Tibial nerve (tissue), 4 donors: ENCODE measurements at regions not wholly inside any gene's neighbourhood (a gene's known extent, or its start where the extent isn't known, plus 50 kb on each side); places are given as distances from the start of the nearest gene placed in this dataset.
A peak's percentile ranks its signal among the peaks of the same experiment; 100 is the strongest.

ENCODE experiments used
- DNase-seq, 2 donors: peaks; one replicate each; pipeline ENCODE4 v3.0.0-alpha.2; 2019; ENCODE audit warnings: low spot score in 2 of 2
- H3K27ac ChIP-seq, 4 donors: fragments of 200-600 bp; sonication (generic) in 3 of 4; one replicate each; pipeline ENCODE4 v1.5.1; 2017 to 2019; ENCODE audit warnings: mild to moderate bottlenecking in 1 of 4
- H3K27me3 ChIP-seq, 2 donors: fragments of 200-600 bp; sonication (generic) in 1 of 2; one replicate each; pipeline versions ENCODE4 v1.5.1 to v1.6.0; 2017 to 2019
- H3K36me3 ChIP-seq, 3 donors: fragments of 200-600 bp; sonication (generic); one replicate each; pipeline ENCODE4 v1.5.1; 2018 to 2019
- H3K4me1 ChIP-seq, 4 donors: fragments of 200-600 bp; sonication (generic) in 3 of 4; one replicate each; pipeline ENCODE4 v1.5.1; 2017 to 2019
- H3K4me3 ChIP-seq, 4 donors: fragments of 200-600 bp; sonication (generic) in 3 of 4; one replicate each; pipeline ENCODE4 v1.5.1; 2017 to 2019; ENCODE audit warnings: mild to moderate bottlenecking in 1 of 4, moderate library complexity in 1 of 4
- H3K9me3 ChIP-seq, 4 donors: fragments of 200-600 bp; sonication (generic) in 3 of 4; one replicate each; pipeline ENCODE4 v1.5.1; 2017 to 2019
- EP300 ChIP-seq, 2 donors: sonication (generic); formaldehyde crosslinking; IDR thresholded peaks; one replicate each; pipeline ENCODE4 v1.6.1; 2017; ENCODE audit warnings: antibody characterized with exemption in 2 of 2, mild to moderate bottlenecking in 1 of 2
- POLR2A ChIP-seq, 2 donors: fragments of 450-650 bp; IDR thresholded peaks; one replicate each; pipeline ENCODE4 v1.6.1; 2017; ENCODE audit warnings: antibody characterized with exemption in 2 of 2, mild to moderate bottlenecking in 2 of 2, moderate library complexity in 2 of 2
- WGBS, 2 donors: methylation state at CpG; one replicate each; pipeline ENCODE4 v1.1.5; 2018; 5-methylcytosine and 5-hydroxymethylcytosine counted together
- TF ChIP-seq, protein P1 (sequence below), 5 experiments: fragments of 200-600 bp in 3 of 5; fragments of 450-650 bp in 2 of 5; sonication (generic) in 3 of 5; IDR thresholded peaks; one replicate each; pipeline ENCODE4 v1.5.1; 2016 to 2019; ENCODE audit warnings: antibody characterized with exemption in 5 of 5, mild to moderate bottlenecking in 3 of 5, moderate library complexity in 2 of 5

DNA sequence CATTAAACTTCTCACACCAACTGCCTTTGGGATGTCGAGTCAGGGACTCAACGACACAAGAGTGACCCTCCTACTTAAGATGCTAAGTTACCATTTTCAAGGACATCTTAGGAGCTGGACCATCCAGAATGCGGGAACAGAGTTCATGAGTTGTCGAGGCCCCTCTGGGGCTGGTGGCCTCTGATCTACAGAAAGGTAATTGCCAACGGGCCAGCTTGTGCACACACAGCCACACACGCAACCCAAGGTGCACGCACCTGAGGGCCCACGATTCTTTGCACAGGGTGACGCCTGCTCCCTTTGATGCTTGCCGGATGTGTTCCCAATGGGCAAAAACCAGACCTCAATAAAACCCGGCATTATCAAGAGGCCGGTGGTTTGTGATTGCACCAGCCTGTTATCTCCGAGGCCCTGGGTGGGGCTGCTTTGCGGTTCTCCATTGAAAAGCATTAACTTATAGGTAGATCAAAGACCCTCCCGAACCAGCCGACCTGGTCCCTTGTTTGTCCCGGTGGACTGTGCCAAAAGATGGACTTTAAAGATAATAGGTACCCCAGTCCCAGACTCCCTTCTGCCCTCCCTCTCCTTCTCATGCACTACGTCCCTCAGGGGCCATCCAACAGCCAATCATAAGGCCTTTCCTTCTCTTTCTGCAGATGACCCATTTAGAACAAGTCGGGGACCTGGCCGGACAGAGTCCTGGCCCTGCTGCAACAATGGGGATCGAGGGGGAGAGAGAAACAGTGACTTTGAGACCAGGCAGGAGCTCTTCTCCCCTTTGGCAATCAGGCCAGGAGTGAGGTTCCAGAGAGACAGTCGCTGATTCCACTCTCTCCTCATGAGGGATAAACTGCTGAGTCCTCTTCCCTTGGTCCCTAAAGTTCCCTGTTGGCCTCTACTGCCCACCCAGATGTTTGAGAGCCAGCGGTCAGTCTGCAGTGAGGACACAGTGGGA, 292.5 kb downstream of the SOX9 start:
- no peak overlapping the region for H3K4me3 ChIP-seq
- peaks cover 0 to 42% (median 2%) of the 10 kb centered on the region in 4 donors for H3K4me1 ChIP-seq
- H3K27me3 ChIP-seq: no peaks in the 10 kb centered on the region
- peaks cover 0 to 8% (median 0%) of the 10 kb centered on the region in 3 donors for H3K36me3 ChIP-seq
- H3K9me3 ChIP-seq: peaks cover 0 to 22% (median 7%) of the 10 kb centered on the region in 4 donors
- DNase-seq: no peak
- WGBS, 2 donors: 85% methylated on average over 21 to 22 of the region's 23 CpGs
- TF ChIP-seq POLR2A (IDR thresholded peaks at IDR 0.05) (no peak), EP300 (IDR thresholded peaks at IDR 0.05) (no peak)
- TF ChIP-seq, protein P1, sequence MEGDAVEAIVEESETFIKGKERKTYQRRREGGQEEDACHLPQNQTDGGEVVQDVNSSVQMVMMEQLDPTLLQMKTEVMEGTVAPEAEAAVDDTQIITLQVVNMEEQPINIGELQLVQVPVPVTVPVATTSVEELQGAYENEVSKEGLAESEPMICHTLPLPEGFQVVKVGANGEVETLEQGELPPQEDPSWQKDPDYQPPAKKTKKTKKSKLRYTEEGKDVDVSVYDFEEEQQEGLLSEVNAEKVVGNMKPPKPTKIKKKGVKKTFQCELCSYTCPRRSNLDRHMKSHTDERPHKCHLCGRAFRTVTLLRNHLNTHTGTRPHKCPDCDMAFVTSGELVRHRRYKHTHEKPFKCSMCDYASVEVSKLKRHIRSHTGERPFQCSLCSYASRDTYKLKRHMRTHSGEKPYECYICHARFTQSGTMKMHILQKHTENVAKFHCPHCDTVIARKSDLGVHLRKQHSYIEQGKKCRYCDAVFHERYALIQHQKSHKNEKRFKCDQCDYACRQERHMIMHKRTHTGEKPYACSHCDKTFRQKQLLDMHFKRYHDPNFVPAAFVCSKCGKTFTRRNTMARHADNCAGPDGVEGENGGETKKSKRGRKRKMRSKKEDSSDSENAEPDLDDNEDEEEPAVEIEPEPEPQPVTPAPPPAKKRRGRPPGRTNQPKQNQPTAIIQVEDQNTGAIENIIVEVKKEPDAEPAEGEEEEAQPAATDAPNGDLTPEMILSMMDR (IDR thresholded peaks at IDR 0.05): no peak
- H3K27ac ChIP-seq: no peak overlapping the region

DNA sequence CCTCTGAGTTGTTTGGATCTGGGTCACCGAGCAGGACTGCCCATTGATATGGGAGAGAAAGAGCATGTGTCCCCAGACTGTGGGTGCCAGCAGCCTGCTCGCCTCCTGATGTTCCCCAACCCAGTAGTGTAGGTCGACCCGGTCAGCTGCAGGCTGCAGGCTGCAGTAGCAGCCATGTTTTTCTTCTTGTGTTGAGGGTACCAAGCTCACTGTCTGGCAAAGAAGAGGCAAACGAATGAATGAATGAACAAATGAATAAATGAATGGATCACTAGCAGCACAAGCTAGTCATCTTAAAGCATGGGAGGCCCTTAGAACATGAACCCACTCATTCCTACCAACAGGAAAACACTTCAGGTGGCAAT, 293.2 kb downstream of the SOX9 start:
- WGBS, 2 donors: 82 to 88% methylated on average over 5 of the region's 5 CpGs
- peaks cover 0 to 29% (median 9%) of the 10 kb centered on the region in 4 donors for H3K9me3 ChIP-seq
- no peak for DNase-seq
- H3K27ac ChIP-seq: no peak overlapping the region
- H3K4me1 ChIP-seq: peaks cover 0 to 41% (median 2%) of the 10 kb centered on the region in 4 donors
- no peak overlapping the region for H3K4me3 ChIP-seq
- no peak for TF ChIP-seq EP300 (IDR thresholded peaks at IDR 0.05)
- TF ChIP-seq, protein P1 (IDR thresholded peaks at IDR 0.05): no peak
- TF ChIP-seq POLR2A (IDR thresholded peaks at IDR 0.05): no peak
- no peaks in the 10 kb centered on the region for H3K27me3 ChIP-seq
- peaks cover 0 to 15% (median 0%) of the 10 kb centered on the region in 3 donors for H3K36me3 ChIP-seq

DNA sequence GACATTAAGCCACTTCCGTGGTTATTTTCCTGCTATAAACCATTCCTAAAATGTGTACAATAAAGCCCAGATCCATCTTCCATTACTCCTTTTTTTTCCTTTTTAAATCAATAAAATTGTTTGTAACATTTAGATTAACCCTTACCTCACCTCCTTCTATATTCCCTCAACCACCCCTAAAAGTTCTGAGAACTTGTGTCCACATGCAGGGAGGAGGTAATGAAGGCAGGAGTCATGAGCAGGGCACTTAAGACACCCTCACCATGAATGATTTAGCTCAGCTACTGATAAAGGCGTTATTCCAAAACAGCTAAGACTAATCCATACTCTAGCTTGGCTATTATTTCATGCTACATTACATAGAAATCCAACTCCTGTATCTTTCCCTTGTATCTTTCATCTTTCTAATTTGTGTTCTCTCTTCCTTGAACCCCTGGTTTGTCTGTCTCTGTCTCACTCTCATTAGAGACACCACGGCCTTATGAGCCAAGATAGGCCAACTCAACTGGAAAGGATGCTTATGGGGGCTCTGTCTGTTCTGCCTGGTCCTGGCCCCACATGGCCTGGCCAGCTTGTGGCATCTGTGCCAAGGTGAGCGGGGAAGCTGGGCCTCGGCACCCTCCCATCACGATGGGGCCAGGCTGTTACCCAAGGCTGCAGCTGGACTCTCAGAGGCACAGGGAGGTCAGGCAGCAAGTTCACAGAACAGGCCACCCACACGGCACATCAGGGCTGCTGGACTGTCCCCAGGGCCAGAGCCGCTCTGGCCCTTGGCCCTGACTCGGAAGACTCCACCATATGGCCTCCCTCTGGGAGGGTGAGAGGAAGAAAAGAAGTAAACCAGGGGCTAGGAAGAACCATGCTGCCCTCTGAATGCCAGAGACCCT, 294.4 kb downstream of the SOX9 start:
- DNase-seq: no peak
- H3K36me3 ChIP-seq: peaks cover 0 to 27% (median 0%) of the 10 kb centered on the region in 3 donors
- peak overlapping the region in 1 of 4 donors; percentile 17 for H3K27ac ChIP-seq
- peaks cover 0 to 30% (median 9%) of the 10 kb centered on the region in 4 donors for H3K9me3 ChIP-seq
- WGBS, 2 donors: 71 to 73% methylated on average over 7 to 9 of the region's 9 CpGs
- H3K4me3 ChIP-seq: no peak overlapping the region
- peaks cover 0 to 36% (median 2%) of the 10 kb centered on the region in 4 donors for H3K4me1 ChIP-seq
- TF ChIP-seq EP300 (IDR thresholded peaks at IDR 0.05) (no peak), POLR2A (IDR thresholded peaks at IDR 0.05) (no peak)
- TF ChIP-seq, protein P1 (IDR thresholded peaks at IDR 0.05): no peak
- no peaks in the 10 kb centered on the region for H3K27me3 ChIP-seq

DNA sequence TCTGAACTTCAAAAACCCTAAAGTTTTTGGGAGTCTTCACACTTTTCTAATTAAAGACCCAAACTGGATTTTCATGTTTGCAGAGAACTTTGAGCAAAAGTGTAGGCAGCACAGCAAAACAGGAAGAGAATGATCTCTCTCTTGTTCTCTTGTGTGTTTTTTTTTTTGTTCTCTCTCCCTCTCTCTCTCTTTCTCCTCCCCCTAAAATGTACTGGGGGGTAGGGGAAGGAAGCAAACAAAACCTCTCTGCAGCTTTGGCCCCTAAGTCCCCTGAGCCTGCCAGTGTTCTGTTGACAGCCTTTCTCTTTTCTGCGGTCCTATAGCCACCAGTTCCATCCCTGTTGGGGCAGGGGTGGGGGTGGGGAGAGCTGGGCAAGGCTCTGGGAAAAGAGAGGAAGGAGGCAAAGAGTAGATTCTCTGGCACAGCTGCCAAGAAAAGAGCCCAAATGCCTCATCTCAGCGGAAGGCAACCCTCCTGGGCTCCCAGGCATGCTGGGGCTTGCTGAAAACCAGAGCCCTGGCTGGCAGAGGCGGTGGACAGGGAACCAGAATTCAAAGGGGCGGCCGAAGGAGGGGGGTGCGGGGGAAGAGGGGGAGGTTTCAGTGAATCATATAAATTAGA, 295.3 kb downstream of the SOX9 start:
- DNase-seq: no peak
- WGBS, 2 donors: 34 to 47% methylated on average over 6 of the region's 6 CpGs
- H3K4me3 ChIP-seq: no peak overlapping the region

More for the DNA sequence above, 295.3 kb downstream of the SOX9 start:
- Histone ChIP-seq H3K27me3 (no peaks in the 10 kb centered on the region), H3K27ac (no peak overlapping the region), H3K4me1 (peaks cover 0 to 33% (median 7%) of the 10 kb centered on the region in 4 donors), H3K36me3 (peaks cover 0 to 36% (median 0%) of the 10 kb centered on the region in 3 donors), H3K9me3 (peaks cover 0 to 30% (median 9%) of the 10 kb centered on the region in 4 donors)
- TF ChIP-seq POLR2A (IDR thresholded peaks at IDR 0.05): no peak
- TF ChIP-seq, protein P1 (IDR thresholded peaks at IDR 0.05): no peak
- TF ChIP-seq EP300 (IDR thresholded peaks at IDR 0.05): no peak
